ENCODE measurements at regions not wholly inside any gene's neighbourhood (a gene's known extent, or its start where the extent isn't known, plus 50 kb on each side); places are given as distances from the start of the nearest gene placed in this dataset.

DNA sequence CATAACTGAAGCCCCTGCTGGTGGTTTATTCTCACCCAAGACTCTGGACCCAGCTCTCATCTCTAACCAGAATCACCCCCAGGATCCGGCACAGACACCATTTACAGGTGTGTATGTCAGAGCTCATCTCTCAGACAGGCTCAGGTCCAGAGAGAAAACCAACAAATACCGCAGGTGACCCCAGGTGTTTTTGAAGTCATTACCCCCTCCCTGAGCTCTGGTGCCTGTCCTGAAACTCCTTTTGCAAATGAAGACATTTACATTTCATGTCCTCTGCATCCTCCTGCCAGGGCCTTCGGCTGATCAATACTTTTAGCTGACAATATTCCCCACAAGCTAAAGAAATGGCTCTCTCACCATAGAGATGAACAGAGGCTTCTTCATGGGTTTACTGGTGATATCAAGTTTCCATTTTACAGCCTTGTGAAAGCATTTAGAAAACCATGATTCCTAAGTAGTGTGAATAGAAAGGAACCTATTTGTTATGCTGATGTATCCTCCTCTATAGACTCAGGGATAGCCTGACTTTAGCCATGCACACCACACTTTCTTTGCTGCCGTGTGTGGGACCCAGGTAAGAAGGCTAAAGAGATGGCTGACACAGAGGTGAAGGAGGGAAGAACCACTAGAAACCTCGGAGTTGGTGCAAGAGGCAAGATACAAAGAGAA lies 131.3 kb downstream of the KCTD15 start:
- no peak overlapping the region for H3K9ac ChIP-seq (ENCODE audit: low read length)
- no peak overlapping the region for H3K4me3 ChIP-seq (ENCODE audit: low read length)
- H3K9me3 ChIP-seq (ENCODE audit: control insufficient read depth, low read length) = no peaks in the 10 kb centered on the region
- no peaks in the 10 kb centered on the region for H3K27me3 ChIP-seq (ENCODE audit: control insufficient read depth, insufficient read depth, low read length)
- H3K36me3 ChIP-seq (ENCODE audit: control insufficient read depth, insufficient read depth, low read length) = no peaks in the 10 kb centered on the region
- H3K4me1 ChIP-seq (ENCODE audit: control insufficient read depth, insufficient read depth, low read length) = no peaks in the 10 kb centered on the region

DNA sequence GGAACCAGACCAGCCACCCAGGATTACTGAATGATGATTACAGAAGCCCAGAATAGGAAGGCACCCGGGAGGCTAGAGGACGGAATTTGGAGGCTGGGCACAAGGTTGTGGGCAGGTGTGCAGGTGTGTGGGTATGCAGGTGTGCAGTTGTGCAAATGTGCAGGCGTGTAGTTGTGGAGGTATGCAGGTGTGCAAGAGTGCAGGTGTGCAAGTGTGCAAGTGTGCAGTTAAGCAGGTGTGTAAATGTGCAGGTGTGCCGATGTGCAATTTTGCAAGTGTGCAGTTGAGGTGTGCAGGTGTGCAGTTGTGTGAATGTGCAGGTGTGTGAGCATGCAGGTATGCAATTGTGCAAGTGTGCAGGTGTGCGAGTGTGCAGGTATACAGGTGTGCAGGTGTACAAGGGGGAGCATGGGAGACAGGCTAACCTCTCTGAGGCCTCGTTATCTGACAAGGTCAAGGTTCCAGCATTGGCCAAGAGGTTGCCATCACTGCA lies 131.8 kb downstream of the KCTD15 start:
- Histone ChIP-seq H3K9ac (ENCODE audit: low read length) (no peak overlapping the region), H3K9me3 (ENCODE audit: control insufficient read depth, low read length) (no peaks in the 10 kb centered on the region), H3K4me3 (ENCODE audit: low read length) (no peak overlapping the region), H3K4me1 (ENCODE audit: control insufficient read depth, insufficient read depth, low read length) (no peaks in the 10 kb centered on the region), H3K36me3 (ENCODE audit: control insufficient read depth, insufficient read depth, low read length) (no peaks in the 10 kb centered on the region), H3K27me3 (ENCODE audit: control insufficient read depth, insufficient read depth, low read length) (no peaks in the 10 kb centered on the region)

DNA sequence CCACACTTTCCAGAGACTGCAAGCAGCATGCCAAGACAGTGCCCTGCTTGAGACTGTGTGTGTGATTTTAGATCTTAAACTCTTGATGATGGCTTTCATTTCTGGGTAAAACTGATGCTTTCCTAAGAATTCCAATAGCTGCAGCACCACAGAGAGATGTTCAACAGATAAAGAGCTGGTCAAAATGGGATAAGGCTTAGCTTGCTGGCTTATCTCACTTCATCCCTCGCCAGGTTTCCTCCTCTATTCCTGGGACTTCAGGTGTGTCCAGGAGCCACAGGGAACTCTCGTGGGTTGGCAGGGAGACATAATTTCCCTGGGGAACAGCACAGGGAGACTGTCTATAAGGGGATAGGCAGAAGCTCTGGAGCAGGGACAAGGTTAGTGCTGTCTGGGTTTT lies 137.3 kb downstream of the KCTD15 start:
- no peaks in the 10 kb centered on the region for H3K4me1 ChIP-seq (ENCODE audit: control insufficient read depth, insufficient read depth, low read length)
- no peaks in the 10 kb centered on the region for H3K9me3 ChIP-seq (ENCODE audit: control insufficient read depth, low read length)
- no peak overlapping the region for H3K9ac ChIP-seq (ENCODE audit: low read length)
- no peak overlapping the region for H3K4me3 ChIP-seq (ENCODE audit: low read length)
- H3K36me3 ChIP-seq (ENCODE audit: control insufficient read depth, insufficient read depth, low read length) = no peaks in the 10 kb centered on the region
- H3K27me3 ChIP-seq (ENCODE audit: control insufficient read depth, insufficient read depth, low read length) = no peaks in the 10 kb centered on the region

DNA sequence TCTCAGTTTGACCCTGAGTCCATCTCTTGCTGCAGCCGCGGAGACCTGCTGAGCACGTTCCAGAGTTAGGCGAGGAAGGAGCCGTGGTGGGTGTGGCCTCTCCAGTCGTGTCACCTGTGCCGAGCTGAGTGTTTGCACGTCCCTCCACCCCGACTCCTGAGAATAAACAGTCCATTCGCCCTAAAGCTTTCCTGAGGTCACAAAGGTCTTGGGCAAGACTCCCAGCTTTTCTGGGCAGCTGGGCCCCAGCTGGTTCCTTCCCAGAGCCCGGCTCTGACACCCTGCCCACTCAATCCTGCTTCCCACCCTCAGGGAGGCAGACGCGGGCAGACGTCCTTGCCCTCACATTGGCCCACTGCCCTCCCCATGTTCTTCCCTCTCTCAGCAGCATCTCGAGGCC lies 142.2 kb downstream of the KCTD15 start:
- Histone ChIP-seq H3K4me3 (ENCODE audit: low read length) (no peak overlapping the region), H3K36me3 (ENCODE audit: control insufficient read depth, insufficient read depth, low read length) (no peaks in the 10 kb centered on the region), H3K9me3 (ENCODE audit: control insufficient read depth, low read length) (no peaks in the 10 kb centered on the region), H3K4me1 (ENCODE audit: control insufficient read depth, insufficient read depth, low read length) (no peaks in the 10 kb centered on the region), H3K27me3 (ENCODE audit: control insufficient read depth, insufficient read depth, low read length) (no peaks in the 10 kb centered on the region), H3K9ac (ENCODE audit: low read length) (no peak overlapping the region)

DNA sequence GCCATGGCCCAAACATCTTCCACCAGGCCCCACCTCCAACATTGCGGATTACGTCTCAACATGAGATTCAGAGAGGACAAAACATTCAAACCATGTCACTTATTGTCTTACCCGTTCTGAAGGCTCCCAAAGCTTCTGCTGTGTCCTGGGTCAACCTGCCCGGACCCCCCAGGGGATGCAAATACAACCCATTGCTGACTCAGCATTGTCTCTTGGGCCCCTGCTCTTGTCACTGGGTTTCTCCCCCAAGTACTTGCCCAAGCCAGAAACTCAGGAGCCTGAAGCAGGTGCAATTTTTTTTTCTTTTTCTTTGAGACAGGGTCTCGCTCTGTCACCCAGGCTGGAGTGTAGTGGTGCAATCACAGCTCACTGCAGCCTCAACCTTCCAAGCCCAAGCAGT lies 144.5 kb downstream of the KCTD15 start:
- Histone ChIP-seq H3K9ac (ENCODE audit: low read length) (no peak overlapping the region), H3K4me1 (ENCODE audit: control insufficient read depth, insufficient read depth, low read length) (no peaks in the 10 kb centered on the region), H3K9me3 (ENCODE audit: control insufficient read depth, low read length) (no peaks in the 10 kb centered on the region), H3K27me3 (ENCODE audit: control insufficient read depth, insufficient read depth, low read length) (no peaks in the 10 kb centered on the region), H3K4me3 (ENCODE audit: low read length) (no peak overlapping the region), H3K36me3 (ENCODE audit: control insufficient read depth, insufficient read depth, low read length) (no peaks in the 10 kb centered on the region)

DNA sequence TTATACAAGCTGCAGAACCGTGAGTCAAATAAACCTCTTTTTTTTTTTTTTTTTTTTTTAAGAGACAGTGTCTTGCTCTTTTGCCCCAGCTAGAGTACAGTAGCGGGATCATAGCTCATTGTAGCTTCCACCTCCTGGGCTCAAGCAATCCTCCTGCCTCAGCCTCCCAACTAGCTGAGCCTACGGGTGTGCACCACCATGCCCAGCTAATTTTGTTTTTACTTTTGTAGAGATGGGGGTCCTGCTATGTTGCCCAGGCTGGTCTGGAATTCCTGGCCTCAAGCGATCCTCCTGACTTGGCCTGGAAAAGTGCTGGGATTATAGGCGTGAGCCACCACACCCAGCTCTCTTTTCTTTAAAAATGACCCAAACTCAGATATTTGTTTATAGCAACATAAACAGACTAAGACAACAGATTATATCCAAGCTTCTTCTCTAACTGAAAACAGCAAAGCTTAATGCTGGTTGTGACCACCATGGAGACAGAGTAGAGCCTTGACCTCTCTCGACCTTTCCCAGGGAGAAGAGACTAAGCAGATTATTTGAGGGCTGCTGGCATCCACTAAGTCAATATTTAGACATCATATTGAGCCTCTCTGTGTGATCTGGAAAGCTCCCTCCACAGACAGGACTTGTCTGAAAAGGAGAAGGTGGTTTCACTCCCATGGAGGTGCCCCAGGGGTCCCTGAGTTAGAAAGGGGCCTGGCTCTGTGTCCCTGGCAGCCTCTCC lies 150.0 kb downstream of the KCTD15 start:
- Histone ChIP-seq H3K36me3 (ENCODE audit: control insufficient read depth, insufficient read depth, low read length) (no peaks in the 10 kb centered on the region), H3K4me3 (ENCODE audit: low read length) (no peak overlapping the region), H3K9ac (ENCODE audit: low read length) (no peak overlapping the region), H3K27me3 (ENCODE audit: control insufficient read depth, insufficient read depth, low read length) (no peaks in the 10 kb centered on the region), H3K4me1 (ENCODE audit: control insufficient read depth, insufficient read depth, low read length) (no peaks in the 10 kb centered on the region), H3K9me3 (ENCODE audit: control insufficient read depth, low read length) (no peaks in the 10 kb centered on the region)

DNA sequence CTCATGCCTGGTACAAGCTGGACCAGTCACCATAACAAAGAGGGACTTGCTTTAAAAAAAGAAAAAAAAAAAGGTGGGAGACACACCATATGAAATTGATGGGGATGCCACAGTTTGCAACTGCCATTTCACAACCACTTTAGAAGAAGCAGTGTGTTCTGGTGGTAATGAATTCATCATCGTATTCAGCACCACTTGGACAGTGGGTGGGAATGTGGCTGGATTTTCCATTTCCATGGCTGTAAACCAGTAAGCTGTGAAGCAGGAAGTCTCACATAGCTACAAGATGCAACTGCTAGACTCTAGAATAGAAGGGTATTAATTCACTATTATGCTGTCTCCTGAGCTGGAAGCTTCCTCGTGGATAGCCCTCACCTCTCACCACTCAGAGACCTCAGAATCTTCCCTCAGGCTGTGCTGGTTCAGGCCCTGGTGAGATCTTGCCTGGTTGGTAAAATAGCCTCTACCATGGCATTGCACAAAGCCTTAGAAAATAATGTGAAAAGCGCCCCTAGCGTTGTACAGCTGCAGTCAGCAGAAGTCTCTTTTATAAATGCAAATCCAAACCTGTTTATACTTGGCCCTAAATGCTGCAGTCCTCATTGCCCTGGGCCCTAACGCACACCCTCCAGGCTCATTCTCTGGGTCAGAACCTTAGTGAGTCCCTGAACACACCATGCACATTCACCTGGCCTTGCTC lies 150.7 kb downstream of the KCTD15 start:
- Histone ChIP-seq H3K36me3 (ENCODE audit: control insufficient read depth, insufficient read depth, low read length) (no peaks in the 10 kb centered on the region), H3K9ac (ENCODE audit: low read length) (no peak overlapping the region), H3K27me3 (ENCODE audit: control insufficient read depth, insufficient read depth, low read length) (no peaks in the 10 kb centered on the region), H3K4me3 (ENCODE audit: low read length) (no peak overlapping the region), H3K9me3 (ENCODE audit: control insufficient read depth, low read length) (no peaks in the 10 kb centered on the region), H3K4me1 (ENCODE audit: control insufficient read depth, insufficient read depth, low read length) (no peaks in the 10 kb centered on the region)

DNA sequence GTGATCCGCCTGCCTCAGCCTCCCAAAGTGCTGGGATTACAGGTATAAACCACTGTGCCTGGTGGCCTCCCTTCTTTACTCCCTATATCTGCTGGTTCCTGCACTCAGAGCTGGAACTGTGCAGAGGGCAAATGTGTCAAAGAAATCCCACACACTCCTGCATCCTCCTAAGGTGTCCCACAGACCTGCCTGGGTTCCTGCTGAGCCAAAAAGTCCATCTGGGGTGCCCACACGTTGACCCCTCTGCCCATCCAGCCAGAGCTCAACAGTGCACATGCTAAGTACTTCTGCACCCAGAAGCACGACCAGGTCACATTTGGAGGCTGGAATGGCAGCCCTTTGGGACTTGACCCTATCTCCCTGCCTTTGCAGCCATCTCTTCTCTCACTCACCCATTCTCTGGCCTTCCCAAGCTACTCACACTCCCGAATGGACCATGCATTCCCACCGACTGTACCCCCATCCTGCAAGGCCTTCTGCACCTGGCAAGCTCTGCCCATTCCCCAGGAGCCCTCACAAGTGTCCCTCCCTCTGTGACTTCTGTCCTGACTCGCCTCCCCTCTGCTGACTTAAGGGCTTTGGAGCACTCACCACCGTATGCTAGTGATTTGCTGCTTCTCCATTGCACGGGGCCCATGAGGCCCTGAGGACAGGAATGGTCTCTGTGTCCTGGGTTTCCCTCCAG lies 152.1 kb downstream of the KCTD15 start:
- H3K9me3 ChIP-seq (ENCODE audit: control insufficient read depth, low read length) = no peaks in the 10 kb centered on the region
- no peak overlapping the region for H3K4me3 ChIP-seq (ENCODE audit: low read length)
- no peaks in the 10 kb centered on the region for H3K36me3 ChIP-seq (ENCODE audit: control insufficient read depth, insufficient read depth, low read length)
- no peak overlapping the region for H3K9ac ChIP-seq (ENCODE audit: low read length)
- no peaks in the 10 kb centered on the region for H3K27me3 ChIP-seq (ENCODE audit: control insufficient read depth, insufficient read depth, low read length)
- no peaks in the 10 kb centered on the region for H3K4me1 ChIP-seq (ENCODE audit: control insufficient read depth, insufficient read depth, low read length)

DNA sequence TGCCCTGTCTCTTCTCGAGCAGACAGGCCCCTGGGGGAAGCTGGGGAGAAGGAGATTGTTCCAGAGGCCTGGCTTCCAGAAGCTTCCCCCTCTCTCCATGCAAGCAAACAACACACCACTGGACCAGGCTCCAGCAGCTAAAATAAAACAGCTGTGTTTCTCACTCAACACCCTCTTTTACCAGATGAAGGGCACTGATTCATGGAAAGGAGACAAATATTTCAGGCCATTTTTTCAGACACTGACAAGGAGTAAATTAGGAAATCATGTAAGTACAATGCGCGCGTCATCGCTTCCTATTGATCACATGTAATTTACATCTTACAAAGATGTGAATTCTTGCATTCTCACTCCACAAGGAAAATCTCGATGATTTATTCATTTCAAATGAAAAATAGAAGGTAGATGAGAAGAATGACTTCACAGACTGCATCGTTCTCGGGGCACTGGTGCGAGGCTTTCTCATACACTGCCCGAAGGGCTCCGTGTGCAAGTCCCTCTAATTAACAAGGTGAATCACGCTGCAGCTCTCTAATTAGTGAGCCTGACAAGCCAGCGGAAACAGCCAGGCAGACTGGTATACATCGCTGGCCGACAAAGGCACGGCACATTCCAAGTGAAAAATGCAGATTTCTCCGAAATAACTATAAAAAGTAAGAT lies 153.6 kb downstream of the KCTD15 start:
- no peak overlapping the region for H3K4me3 ChIP-seq (ENCODE audit: low read length)
- no peaks in the 10 kb centered on the region for H3K36me3 ChIP-seq (ENCODE audit: control insufficient read depth, insufficient read depth, low read length)
- H3K9me3 ChIP-seq (ENCODE audit: control insufficient read depth, low read length) = no peaks in the 10 kb centered on the region
- H3K4me1 ChIP-seq (ENCODE audit: control insufficient read depth, insufficient read depth, low read length) = no peaks in the 10 kb centered on the region
- no peaks in the 10 kb centered on the region for H3K27me3 ChIP-seq (ENCODE audit: control insufficient read depth, insufficient read depth, low read length)
- H3K9ac ChIP-seq (ENCODE audit: low read length) = no peak overlapping the region

DNA sequence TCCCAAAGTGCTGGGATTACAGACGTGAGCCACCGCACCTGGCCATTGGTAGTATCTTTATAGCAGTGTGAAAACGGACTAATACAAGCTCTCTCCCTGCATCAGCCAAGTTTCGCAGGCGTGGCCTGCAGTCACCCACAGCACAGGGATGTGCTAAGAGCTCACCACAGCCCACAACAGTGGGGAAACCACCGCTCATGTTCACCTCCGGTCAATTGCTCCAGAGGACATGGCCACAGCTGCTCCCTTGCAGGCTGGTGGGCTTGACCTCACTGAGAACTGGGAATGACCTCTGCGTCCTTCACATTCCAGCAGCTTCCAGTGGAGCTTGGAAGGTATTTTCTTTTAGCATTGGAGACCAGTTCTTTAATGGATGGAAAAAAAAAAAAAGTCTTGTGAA lies 156.4 kb downstream of the KCTD15 start:
- H3K4me1 ChIP-seq (ENCODE audit: control insufficient read depth, insufficient read depth, low read length) = no peaks in the 10 kb centered on the region
- no peaks in the 10 kb centered on the region for H3K27me3 ChIP-seq (ENCODE audit: control insufficient read depth, insufficient read depth, low read length)
- no peak overlapping the region for H3K4me3 ChIP-seq (ENCODE audit: low read length)
- no peak overlapping the region for H3K9ac ChIP-seq (ENCODE audit: low read length)
- H3K9me3 ChIP-seq (ENCODE audit: control insufficient read depth, low read length) = no peaks in the 10 kb centered on the region
- H3K36me3 ChIP-seq (ENCODE audit: control insufficient read depth, insufficient read depth, low read length) = no peaks in the 10 kb centered on the region

DNA sequence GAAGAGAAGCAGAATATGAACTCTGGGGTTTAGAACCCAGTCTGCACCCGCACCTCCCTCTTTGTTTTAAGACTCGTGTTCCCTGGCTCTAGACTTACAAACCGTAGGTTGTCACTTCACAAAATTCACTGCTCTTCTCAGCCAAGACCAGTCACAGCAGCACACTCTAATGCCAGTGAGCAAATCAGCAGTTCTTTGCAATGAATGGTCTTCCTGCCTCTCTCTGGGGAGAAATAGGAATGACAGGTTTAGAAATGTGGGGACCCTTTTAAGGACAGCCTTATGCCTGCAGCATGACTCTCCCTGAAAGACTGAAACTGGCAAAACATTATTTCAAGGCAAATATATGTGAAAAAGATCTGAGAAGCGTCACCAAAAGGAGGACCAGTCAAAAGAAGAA lies 156.9 kb downstream of the KCTD15 start:
- Histone ChIP-seq H3K9me3 (ENCODE audit: control insufficient read depth, low read length) (no peaks in the 10 kb centered on the region), H3K4me3 (ENCODE audit: low read length) (no peak overlapping the region), H3K9ac (ENCODE audit: low read length) (no peak overlapping the region), H3K27me3 (ENCODE audit: control insufficient read depth, insufficient read depth, low read length) (no peaks in the 10 kb centered on the region), H3K4me1 (ENCODE audit: control insufficient read depth, insufficient read depth, low read length) (no peaks in the 10 kb centered on the region), H3K36me3 (ENCODE audit: control insufficient read depth, insufficient read depth, low read length) (no peaks in the 10 kb centered on the region)

Measured in mucosa of stomach (tissue), 1 donor.